ENCODE measurements at regions not wholly inside any gene's neighbourhood (a gene's known extent, or its start where the extent isn't known, plus 50 kb on each side); places are given as distances from the start of the nearest gene placed in this dataset.

DNA sequence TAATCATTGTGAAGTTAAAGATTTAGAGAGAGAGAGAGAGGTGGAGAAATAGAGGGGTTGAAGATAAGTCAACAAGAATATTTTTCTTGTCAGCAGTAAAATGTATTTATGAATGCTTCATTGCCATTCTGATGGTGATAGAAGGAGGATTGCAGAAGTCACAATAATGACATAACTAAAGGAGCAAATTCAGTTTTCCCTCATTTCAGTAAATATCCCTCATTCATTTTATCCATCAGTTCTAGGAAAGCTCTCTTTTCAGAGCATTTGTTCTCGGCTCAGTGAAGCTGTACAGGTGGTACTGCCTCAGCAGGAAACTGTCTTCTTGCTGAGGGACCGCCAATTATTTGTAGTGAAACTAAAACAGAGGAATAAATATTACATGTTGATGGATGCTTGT lies 681.4 kb downstream of the CETN3 start:
- Histone ChIP-seq H3K27me3 (no peaks in the 10 kb centered on the region), H3K9me3 (no peaks in the 10 kb centered on the region), H3K27ac (no peak overlapping the region), H3K4me1 (no peaks in the 10 kb centered on the region), H3K36me3 (no peaks in the 10 kb centered on the region), H3K4me3 (no peak overlapping the region)
- no peak for DNase-seq
- TF ChIP-seq EP300 (IDR thresholded peaks at IDR 0.05; ENCODE audit: low read depth): no peak
- TF ChIP-seq POLR2A (IDR thresholded peaks at IDR 0.05): no peak
- TF ChIP-seq, protein P1, sequence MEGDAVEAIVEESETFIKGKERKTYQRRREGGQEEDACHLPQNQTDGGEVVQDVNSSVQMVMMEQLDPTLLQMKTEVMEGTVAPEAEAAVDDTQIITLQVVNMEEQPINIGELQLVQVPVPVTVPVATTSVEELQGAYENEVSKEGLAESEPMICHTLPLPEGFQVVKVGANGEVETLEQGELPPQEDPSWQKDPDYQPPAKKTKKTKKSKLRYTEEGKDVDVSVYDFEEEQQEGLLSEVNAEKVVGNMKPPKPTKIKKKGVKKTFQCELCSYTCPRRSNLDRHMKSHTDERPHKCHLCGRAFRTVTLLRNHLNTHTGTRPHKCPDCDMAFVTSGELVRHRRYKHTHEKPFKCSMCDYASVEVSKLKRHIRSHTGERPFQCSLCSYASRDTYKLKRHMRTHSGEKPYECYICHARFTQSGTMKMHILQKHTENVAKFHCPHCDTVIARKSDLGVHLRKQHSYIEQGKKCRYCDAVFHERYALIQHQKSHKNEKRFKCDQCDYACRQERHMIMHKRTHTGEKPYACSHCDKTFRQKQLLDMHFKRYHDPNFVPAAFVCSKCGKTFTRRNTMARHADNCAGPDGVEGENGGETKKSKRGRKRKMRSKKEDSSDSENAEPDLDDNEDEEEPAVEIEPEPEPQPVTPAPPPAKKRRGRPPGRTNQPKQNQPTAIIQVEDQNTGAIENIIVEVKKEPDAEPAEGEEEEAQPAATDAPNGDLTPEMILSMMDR (IDR thresholded peaks at IDR 0.05): no peak
- no peak for TF ChIP-seq POLR2AphosphoS5 (IDR thresholded peaks at IDR 0.05)
- intact Hi-C loops (cut with DNase I; ENCODE audit: low total_unique reads) (no loop called here), in situ Hi-C loops (cut with MboI; ENCODE audit: low pct_ligation_motif_present in 1 of 4, low pct_unique_long_range_greater_than_20kb in 1 of 4, low sequenced_read_pairs in 3 of 4) (no loop called here)
- 76 to 77% methylated on average over 2 of the region's 2 CpGs for WGBS, 2 donors (ENCODE audit: low coverage in 1 of 2)

DNA sequence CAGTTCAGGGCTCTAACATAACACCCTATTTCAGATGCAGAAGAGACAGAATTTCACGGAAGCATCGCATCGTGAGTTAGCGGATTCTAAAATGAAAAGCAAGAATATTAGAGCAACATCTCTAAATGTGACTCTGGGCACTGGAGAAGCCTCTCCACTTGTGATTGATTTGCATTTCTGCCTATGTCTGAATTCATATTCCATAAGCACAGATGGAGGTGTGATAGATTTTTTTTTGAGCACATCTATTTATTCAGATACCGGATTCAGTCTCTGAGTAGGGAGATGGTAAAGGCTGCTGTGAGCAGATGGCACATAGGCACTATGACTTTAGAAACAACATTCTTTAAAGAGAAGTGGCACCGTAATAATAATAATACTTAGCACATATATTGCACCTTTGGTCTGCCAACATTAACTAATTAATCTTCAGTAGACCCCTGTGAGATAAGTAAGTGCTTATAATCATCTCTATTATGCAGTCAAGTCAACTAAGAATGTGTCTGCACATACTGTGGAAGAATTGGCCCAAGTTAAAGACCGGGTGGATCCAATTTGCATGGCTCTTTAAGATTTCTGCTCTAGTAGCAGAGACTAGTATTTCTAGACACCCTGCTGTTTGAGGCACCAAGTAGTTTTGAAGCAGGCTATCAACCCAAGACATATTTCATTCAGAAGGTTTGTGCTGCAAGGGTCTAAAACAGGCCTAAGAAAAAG lies 685.0 kb downstream of the CETN3 start:
- 92 to 94% methylated on average over 3 to 7 of the region's 7 CpGs for WGBS, 2 donors (ENCODE audit: low coverage in 1 of 2)
- Histone ChIP-seq H3K4me1 (no peaks in the 10 kb centered on the region), H3K27me3 (no peaks in the 10 kb centered on the region), H3K27ac (no peak overlapping the region), H3K9me3 (no peaks in the 10 kb centered on the region), H3K4me3 (no peak overlapping the region), H3K36me3 (no peaks in the 10 kb centered on the region)
- in situ Hi-C loops (cut with MboI; ENCODE audit: low pct_ligation_motif_present in 1 of 4, low pct_unique_long_range_greater_than_20kb in 1 of 4, low sequenced_read_pairs in 3 of 4) (no loop called here), intact Hi-C loops (cut with DNase I; ENCODE audit: low total_unique reads) (no loop called here)
- no peak for DNase-seq
- TF ChIP-seq POLR2A (IDR thresholded peaks at IDR 0.05) (no peak), POLR2AphosphoS5 (IDR thresholded peaks at IDR 0.05) (no peak), EP300 (IDR thresholded peaks at IDR 0.05; ENCODE audit: low read depth) (no peak)
- TF ChIP-seq, protein P1 (IDR thresholded peaks at IDR 0.05): no peak

DNA sequence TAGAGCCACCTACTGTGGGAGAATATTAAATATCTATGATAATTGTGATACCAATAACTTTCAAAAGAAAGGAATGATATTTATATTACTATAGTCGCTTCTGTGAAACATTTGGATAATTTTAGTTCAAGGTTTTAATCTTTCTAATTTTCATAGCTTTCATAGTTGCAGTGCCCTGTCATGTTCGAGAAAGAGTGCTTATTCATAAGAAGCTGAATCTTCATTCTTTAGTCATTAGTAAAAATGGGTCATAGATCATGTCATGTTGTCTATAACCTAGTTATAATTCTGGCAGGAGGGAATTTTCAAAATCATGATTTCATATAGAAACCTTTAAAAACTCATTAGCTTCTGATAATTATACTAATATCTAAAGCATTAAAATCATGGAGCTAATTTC lies 685.6 kb downstream of the CETN3 start:
- H3K27me3 ChIP-seq: no peaks in the 10 kb centered on the region
- in situ Hi-C loops (cut with MboI; ENCODE audit: low pct_ligation_motif_present in 1 of 4, low pct_unique_long_range_greater_than_20kb in 1 of 4, low sequenced_read_pairs in 3 of 4): no loop called here

DNA sequence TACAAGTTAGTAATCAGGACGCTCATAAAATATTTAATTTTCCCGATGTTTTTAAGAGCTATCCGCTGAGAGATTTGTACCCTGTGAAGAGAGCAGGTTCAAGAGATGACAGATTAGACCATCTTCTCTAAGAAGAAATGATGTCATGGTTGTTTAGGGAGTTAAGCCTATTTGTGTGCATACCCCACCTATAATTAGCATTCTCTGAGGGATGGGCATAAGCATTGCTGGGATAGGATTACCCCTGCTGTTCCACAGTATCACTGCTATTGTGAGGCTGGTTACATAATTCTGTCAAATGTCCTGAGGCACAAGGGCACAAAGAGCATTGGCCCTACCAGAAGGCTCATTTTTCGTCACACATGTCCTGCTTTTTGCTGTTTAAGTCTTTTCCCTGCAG lies 687.0 kb downstream of the CETN3 start:
- Histone ChIP-seq H3K27me3 (no peaks in the 10 kb centered on the region), H3K27ac (no peak overlapping the region), H3K36me3 (no peaks in the 10 kb centered on the region), H3K9me3 (no peaks in the 10 kb centered on the region), H3K4me3 (no peak overlapping the region), H3K4me1 (no peaks in the 10 kb centered on the region)
- TF ChIP-seq EP300 (IDR thresholded peaks at IDR 0.05; ENCODE audit: low read depth): no peak
- TF ChIP-seq, protein P1 (IDR thresholded peaks at IDR 0.05): no peak
- no peak for TF ChIP-seq POLR2A (IDR thresholded peaks at IDR 0.05)
- no peak for TF ChIP-seq POLR2AphosphoS5 (IDR thresholded peaks at IDR 0.05)
- in situ Hi-C loops (cut with MboI; ENCODE audit: low pct_ligation_motif_present in 1 of 4, low pct_unique_long_range_greater_than_20kb in 1 of 4, low sequenced_read_pairs in 3 of 4) (no loop called here), intact Hi-C loops (cut with DNase I; ENCODE audit: low total_unique reads) (no loop called here)
- DNase-seq: no peak
- 78 to 100% methylated on average over 2 to 4 of the region's 4 CpGs for WGBS, 2 donors (ENCODE audit: low coverage in 1 of 2)

More for the DNA sequence above, 685.6 kb downstream of the CETN3 start:
- intact Hi-C loops (cut with DNase I; ENCODE audit: low total_unique reads): no loop called here
- H3K4me3 ChIP-seq: no peak overlapping the region
- no peaks in the 10 kb centered on the region for H3K36me3 ChIP-seq
- no peak for DNase-seq
- no peaks in the 10 kb centered on the region for H3K4me1 ChIP-seq
- 57 to 82% methylated on average over 2 of the region's 2 CpGs for WGBS, 2 donors (ENCODE audit: low coverage in 1 of 2)
- H3K27ac ChIP-seq: no peak overlapping the region
- TF ChIP-seq POLR2AphosphoS5 (IDR thresholded peaks at IDR 0.05) (no peak), EP300 (IDR thresholded peaks at IDR 0.05; ENCODE audit: low read depth) (no peak)
- no peaks in the 10 kb centered on the region for H3K9me3 ChIP-seq

DNA sequence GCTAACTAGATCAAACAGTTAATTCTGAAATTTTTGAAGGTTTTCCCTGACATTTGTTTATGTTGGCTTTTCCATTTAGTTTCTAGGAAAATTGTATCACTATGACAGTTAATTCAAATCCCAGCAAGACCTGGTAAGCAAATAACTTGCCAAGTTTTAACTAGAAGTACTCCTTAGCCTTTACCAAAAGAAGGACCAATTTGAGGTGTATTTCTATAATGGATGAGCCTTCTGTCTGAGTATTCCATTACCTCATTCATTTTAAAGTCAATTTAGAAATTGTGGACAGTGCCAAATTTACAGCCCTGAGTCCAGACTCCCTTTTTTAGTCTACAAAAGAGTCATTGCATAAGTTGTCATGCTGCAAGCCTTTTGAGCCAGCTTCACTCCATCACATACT lies 687.6 kb downstream of the CETN3 start:
- TF ChIP-seq POLR2A (IDR thresholded peaks at IDR 0.05): no peak
- TF ChIP-seq, protein P1 (IDR thresholded peaks at IDR 0.05): no peak
- no peak for TF ChIP-seq POLR2AphosphoS5 (IDR thresholded peaks at IDR 0.05)
- Histone ChIP-seq H3K27ac (no peak overlapping the region), H3K4me1 (no peaks in the 10 kb centered on the region), H3K9me3 (no peaks in the 10 kb centered on the region), H3K36me3 (no peaks in the 10 kb centered on the region), H3K4me3 (no peak overlapping the region), H3K27me3 (no peaks in the 10 kb centered on the region)
- intact Hi-C loops (cut with DNase I; ENCODE audit: low total_unique reads): no loop called here
- DNase-seq: no peak
- in situ Hi-C loops (cut with MboI; ENCODE audit: low pct_ligation_motif_present in 1 of 4, low pct_unique_long_range_greater_than_20kb in 1 of 4, low sequenced_read_pairs in 3 of 4): no loop called here
